Hepatocyte (in vitro differentiated cells): ENCODE measurements at regions not wholly inside any gene's neighbourhood (a gene's known extent, or its start where the extent isn't known, plus 50 kb on each side); places are given as distances from the start of the nearest gene placed in this dataset.

ENCODE experiments used
- DNase-seq: peaks from one replicate; pipeline ENCODE4 v3.0.0-alpha.2; 2016; ENCODE audit warnings: low spot score
- H2AFZ ChIP-seq: fragments of 200-600 bp; sonication (generic); 2 replicates; pipeline ENCODE4 v1.6.0; 2016; ENCODE audit warnings: antibody characterized with exemption, mild to moderate bottlenecking
- H3K27ac ChIP-seq: fragments of 200-600 bp; sonication (generic); 2 replicates; pipeline ENCODE4 v1.5.1; 2016; ENCODE audit warnings: mild to moderate bottlenecking
- H3K27me3 ChIP-seq: fragments of 200-600 bp; sonication (generic); 2 replicates; pipeline ENCODE4 v1.6.1; 2016
- H3K36me3 ChIP-seq: fragments of 200-600 bp; sonication (generic); replicated peaks from 2 replicates; pipeline ENCODE4 v1.5.1; 2016; ENCODE audit warnings: low read depth; ENCODE audit not compliant: insufficient read depth
- H3K4me1 ChIP-seq: fragments of 200-600 bp; sonication (generic); 2 replicates; pipeline ENCODE4 v1.5.1; 2016; ENCODE audit warnings: mild to moderate bottlenecking, moderate library complexity; ENCODE audit not compliant: insufficient read depth
- H3K4me2 ChIP-seq: fragments of 200-600 bp; sonication (generic); 2 replicates; pipeline ENCODE4 v1.6.0; 2016
- H3K4me3 ChIP-seq: fragments of 200-600 bp; sonication (generic); 2 replicates; pipeline ENCODE4 v1.5.1; 2016; ENCODE audit warnings: mild to moderate bottlenecking
- H3K79me2 ChIP-seq: fragments of 200-600 bp; sonication (generic); 2 replicates; pipeline ENCODE4 v1.6.0; 2017; ENCODE audit warnings: mild to moderate bottlenecking
- H3K9me2 ChIP-seq: fragments of 200-600 bp; sonication (generic); replicated peaks from 2 replicates; pipeline ENCODE4 v1.6.0; 2017; ENCODE audit warnings: mild to moderate bottlenecking; ENCODE audit not compliant: insufficient read depth
- H3K9me3 ChIP-seq: fragments of 200-600 bp; sonication (generic); 2 replicates; pipeline ENCODE4 v1.5.1; 2016; ENCODE audit warnings: low read depth, mild to moderate bottlenecking
- H4K20me1 ChIP-seq: fragments of 200-600 bp; sonication (generic); 2 replicates; pipeline ENCODE4 v1.6.0; 2016; ENCODE audit warnings: mild to moderate bottlenecking; ENCODE audit not compliant: insufficient read depth, poor library complexity, severe bottlenecking
- CTCF ChIP-seq: fragments of 200-600 bp; sonication (generic); IDR thresholded peaks from 2 replicates; pipeline ENCODE4 v1.5.1; 2016; ENCODE audit warnings: antibody characterized with exemption, mild to moderate bottlenecking; ENCODE audit not compliant: poor library complexity
- EZH2 ChIP-seq: fragments of 200-600 bp; sonication (generic); IDR thresholded peaks from 2 replicates; pipeline ENCODE4 v1.6.1; 2016; ENCODE audit warnings: antibody characterized with exemption, mild to moderate bottlenecking, borderline replicate concordance
- EZH2phosphoT487 ChIP-seq: fragments of 200-600 bp; sonication (generic); IDR thresholded peaks from one replicate; pipeline ENCODE4 v1.6.1; 2018; ENCODE audit warnings: antibody characterized with exemption, mild to moderate bottlenecking, low read depth, moderate library complexity; ENCODE audit not compliant: unreplicated experiment, severe bottlenecking
- WGBS: methylation state at CpG from one replicate; pipeline ENCODE4 v1.1.6; 2016; ENCODE audit warnings: low lambda C conversion rate; ENCODE audit errors: missing lambda C conversion rate; 5-methylcytosine and 5-hydroxymethylcytosine counted together

- no peaks in the 10 kb centered on the region for H4K20me1 ChIP-seq
- no peak overlapping the region for H2AFZ ChIP-seq
- no peak overlapping the region for H3K27ac ChIP-seq
- H3K27me3 ChIP-seq: no peaks in the 10 kb centered on the region
- H3K4me2 ChIP-seq: no peak overlapping the region
- H3K36me3 ChIP-seq: no peaks in the 10 kb centered on the region
- no peak for DNase-seq
- H3K4me3 ChIP-seq: no peak overlapping the region
- WGBS: 47% methylated on average over 3 of the region's 3 CpGs
- H3K79me2 ChIP-seq: no peaks in the 10 kb centered on the region
- H3K4me1 ChIP-seq: no peaks in the 10 kb centered on the region
- H3K9me2 ChIP-seq: no peaks in the 10 kb centered on the region
- no peaks in the 10 kb centered on the region for H3K9me3 ChIP-seq
- TF ChIP-seq CTCF (no peak), EZH2 (no peak), EZH2phosphoT487 (no peak)
Observed at GRCh38 chr7:56250135-56250534, 133.9 kb upstream of the NUPR2 start.

DNA sequence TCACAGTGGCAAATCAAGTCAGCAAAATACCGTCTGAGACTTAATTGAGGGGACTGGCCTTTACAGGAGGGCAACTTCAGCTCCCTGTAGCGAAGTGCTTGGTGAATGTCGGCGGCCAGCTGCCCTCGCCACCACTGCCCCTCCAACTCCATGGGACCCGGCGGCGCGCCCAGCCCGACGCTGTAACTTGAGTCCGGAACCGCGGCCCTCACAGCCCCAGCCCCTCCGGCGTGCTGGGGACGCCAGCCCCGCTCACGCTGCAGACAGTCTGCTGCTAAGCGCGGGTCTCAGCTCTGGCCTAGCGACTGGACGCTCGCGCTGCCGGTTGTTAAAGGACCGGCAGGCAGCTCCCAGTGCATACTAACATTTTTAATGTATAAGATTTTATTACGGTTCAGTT, 113.4 kb upstream of the NUPR2 start:
- Histone ChIP-seq H2AFZ (no peak overlapping the region), H3K9me2 (no peaks in the 10 kb centered on the region), H3K4me2 (no peak overlapping the region), H3K36me3 (no peaks in the 10 kb centered on the region), H3K4me3 (no peak overlapping the region), H3K4me1 (no peaks in the 10 kb centered on the region), H3K27me3 (no peaks in the 10 kb centered on the region), H3K79me2 (no peaks in the 10 kb centered on the region), H4K20me1 (no peaks in the 10 kb centered on the region), H3K27ac (no peak overlapping the region), H3K9me3 (no peaks in the 10 kb centered on the region)
- no peak for TF ChIP-seq CTCF
- TF ChIP-seq EZH2phosphoT487: no peak
- no peak for TF ChIP-seq EZH2
- WGBS: 92% methylated on average over 18 of the region's 28 CpGs
- DNase-seq: no peak

DNA sequence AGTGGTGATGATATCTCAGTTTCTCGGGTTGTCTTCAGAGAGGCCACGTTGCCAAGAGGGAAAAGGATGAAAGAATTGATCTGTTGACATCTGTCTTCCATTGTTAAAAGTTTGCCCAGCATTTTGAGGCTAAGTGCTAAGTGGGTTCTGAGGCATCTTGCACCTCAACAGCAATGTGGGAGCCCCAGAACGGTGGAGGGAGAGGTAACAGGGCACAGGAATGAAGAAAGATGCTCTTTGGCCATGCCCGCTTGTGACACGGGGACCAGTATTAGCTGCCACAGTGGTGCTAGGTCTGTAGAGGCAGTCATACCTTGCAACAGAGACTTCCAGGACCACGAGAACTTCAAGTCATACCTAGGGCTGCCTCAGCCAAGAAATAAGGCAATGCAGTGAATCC, 106.6 kb upstream of the NUPR2 start:
- no peak for DNase-seq
- Histone ChIP-seq H3K4me2 (no peak overlapping the region), H3K9me2 (no peaks in the 10 kb centered on the region), H3K79me2 (no peaks in the 10 kb centered on the region), H3K36me3 (no peaks in the 10 kb centered on the region), H3K9me3 (no peaks in the 10 kb centered on the region), H2AFZ (no peak overlapping the region), H3K27me3 (no peaks in the 10 kb centered on the region), H3K27ac (no peak overlapping the region), H4K20me1 (no peaks in the 10 kb centered on the region), H3K4me3 (no peak overlapping the region), H3K4me1 (no peaks in the 10 kb centered on the region)
- no peak for TF ChIP-seq CTCF
- TF ChIP-seq EZH2: no peak
- TF ChIP-seq EZH2phosphoT487: no peak
- WGBS: 54% methylated on average over 6 of the region's 6 CpGs

DNA sequence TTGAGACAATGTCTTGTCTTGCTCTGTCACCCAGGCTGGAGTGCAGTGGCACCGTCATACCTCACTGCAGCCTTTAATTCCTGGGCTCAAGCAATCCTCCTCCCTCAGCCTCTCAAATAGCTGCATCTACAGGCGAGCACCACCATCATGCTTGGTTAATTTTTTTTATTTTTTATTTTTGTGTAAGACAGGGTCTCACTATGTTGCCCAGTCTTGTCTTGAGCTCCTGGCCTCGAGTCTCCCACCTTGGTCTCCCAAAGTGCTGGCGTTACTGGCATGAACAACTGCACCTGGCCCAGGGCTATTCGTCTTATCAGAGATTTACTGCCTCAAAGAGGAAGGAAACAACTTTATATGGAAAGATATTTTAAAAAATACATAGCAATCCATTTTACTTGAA, 102.8 kb upstream of the NUPR2 start:
- H3K9me3 ChIP-seq: no peaks in the 10 kb centered on the region
- no peak for DNase-seq
- H3K36me3 ChIP-seq: no peaks in the 10 kb centered on the region
- H3K4me2 ChIP-seq: no peak overlapping the region
- no peak for TF ChIP-seq EZH2phosphoT487
- TF ChIP-seq EZH2: no peak
- no peak for TF ChIP-seq CTCF
- no peaks in the 10 kb centered on the region for H3K4me1 ChIP-seq
- no peaks in the 10 kb centered on the region for H3K79me2 ChIP-seq
- no peak overlapping the region for H3K27ac ChIP-seq
- no peak overlapping the region for H3K4me3 ChIP-seq
- H4K20me1 ChIP-seq: no peaks in the 10 kb centered on the region
- H3K9me2 ChIP-seq: no peaks in the 10 kb centered on the region
- H2AFZ ChIP-seq: no peak overlapping the region
- no peaks in the 10 kb centered on the region for H3K27me3 ChIP-seq
- WGBS: 25% methylated on average over 5 of the region's 5 CpGs
